ENCODE measurements at regions not wholly inside any gene's neighbourhood (a gene's known extent, or its start where the extent isn't known, plus 50 kb on each side); places are given as distances from the start of the nearest gene placed in this dataset.

GRCh38 chr5:98471458-98471857 lies 302.0 kb upstream of the RGMB start:
- no peak for DNase-seq (ENCODE audit: extremely low spot score)
- TF ChIP-seq SP1 (IDR thresholded peaks at IDR 0.05) (no peak), ZNF384 (IDR thresholded peaks at IDR 0.05) (no peak), TARDBP (IDR thresholded peaks at IDR 0.05) (no peak), BHLHE40 (IDR thresholded peaks at IDR 0.05; ENCODE audit: borderline replicate concordance) (no peak), NFRKB (IDR thresholded peaks at IDR 0.05) (no peak), SUZ12 (IDR thresholded peaks at IDR 0.05) (no peak), ARNT (IDR thresholded peaks at IDR 0.05) (no peak), PKNOX1 (IDR thresholded peaks at IDR 0.05) (no peak), CTBP1 (IDR thresholded peaks at IDR 0.05; ENCODE audit: borderline replicate concordance) (no peak), LEF1 (IDR thresholded peaks at IDR 0.05; ENCODE audit: borderline replicate concordance) (no peak), L3MBTL2 (conservative IDR thresholded peaks at IDR 0.05) (no peak), HDGF (IDR thresholded peaks at IDR 0.05; ENCODE audit: borderline replicate concordance) (no peak), FOXA1 (IDR thresholded peaks at IDR 0.05) (no peak), FOXM1 (IDR thresholded peaks at IDR 0.05; ENCODE audit: borderline replicate concordance) (no peak), ELF4 (IDR thresholded peaks at IDR 0.05) (no peak)
- POLR2A ChIA-PET, result no interaction called here
- CTCF ChIA-PET, result no interaction called here

- TF ChIP-seq FOXK2 (IDR thresholded peaks at IDR 0.05) (no peak), CTBP1 (IDR thresholded peaks at IDR 0.05; ENCODE audit: borderline replicate concordance) (no peak), NFRKB (IDR thresholded peaks at IDR 0.05) (no peak), SP1 (IDR thresholded peaks at IDR 0.05) (no peak), BHLHE40 (IDR thresholded peaks at IDR 0.05; ENCODE audit: borderline replicate concordance) (no peak), ZNF384 (IDR thresholded peaks at IDR 0.05) (no peak), FOXA1 (IDR thresholded peaks at IDR 0.05) (no peak)
- POLR2A ChIA-PET, result no interaction called here
- CTCF ChIA-PET, result no interaction called here
- DNase-seq (ENCODE audit: extremely low spot score), result no peak
Measured at GRCh38 chr5:98474216-98474615, 299.2 kb upstream of the RGMB start.

GRCh38 chr5:98474782-98475181 lies 298.7 kb upstream of the RGMB start:
- ChIA-PET POLR2A (no interaction called here), CTCF (no interaction called here)
- TF ChIP-seq HDGF (IDR thresholded peaks at IDR 0.05; ENCODE audit: borderline replicate concordance) (no peak), ELF4 (IDR thresholded peaks at IDR 0.05) (no peak), NFRKB (IDR thresholded peaks at IDR 0.05) (no peak), LEF1 (IDR thresholded peaks at IDR 0.05; ENCODE audit: borderline replicate concordance) (no peak)
- no peak for DNase-seq (ENCODE audit: extremely low spot score)

GRCh38 chr5:98482321-98483300 lies 290.9 kb upstream of the RGMB start:
- CTCF ChIA-PET, result no interaction called here
- TF ChIP-seq PKNOX1 (IDR thresholded peaks at IDR 0.05) (no peak), CTBP1 (IDR thresholded peaks at IDR 0.05; ENCODE audit: borderline replicate concordance) (no peak), NFRKB (IDR thresholded peaks at IDR 0.05) (no peak), BHLHE40 (IDR thresholded peaks at IDR 0.05; ENCODE audit: borderline replicate concordance) (no peak), ARNT (IDR thresholded peaks at IDR 0.05) (no peak), HDGF (IDR thresholded peaks at IDR 0.05; ENCODE audit: borderline replicate concordance) (no peak), ZNF384 (IDR thresholded peaks at IDR 0.05) (no peak), FOXK2 (IDR thresholded peaks at IDR 0.05) (no peak), SUZ12 (IDR thresholded peaks at IDR 0.05) (no peak), FOXM1 (IDR thresholded peaks at IDR 0.05; ENCODE audit: borderline replicate concordance) (no peak), ELF4 (IDR thresholded peaks at IDR 0.05) (no peak), LEF1 (IDR thresholded peaks at IDR 0.05; ENCODE audit: borderline replicate concordance) (no peak), FOXA1 (IDR thresholded peaks at IDR 0.05) (no peak), L3MBTL2 (conservative IDR thresholded peaks at IDR 0.05) (no peak), SP1 (IDR thresholded peaks at IDR 0.05) (no peak), TARDBP (IDR thresholded peaks at IDR 0.05) (no peak)
- POLR2A ChIA-PET, result no interaction called here
- no peak for DNase-seq (ENCODE audit: extremely low spot score)

GRCh38 chr5:98483301-98483685 lies 290.2 kb upstream of the RGMB start:
- ChIA-PET POLR2A (no interaction called here), CTCF (no interaction called here)
- no peak for TF ChIP-seq L3MBTL2 (conservative IDR thresholded peaks at IDR 0.05)
- no peak for TF ChIP-seq SUZ12 (IDR thresholded peaks at IDR 0.05)
- no peak for TF ChIP-seq SP1 (IDR thresholded peaks at IDR 0.05)
- no peak for TF ChIP-seq ARNT (IDR thresholded peaks at IDR 0.05)
- TF ChIP-seq BHLHE40 (IDR thresholded peaks at IDR 0.05; ENCODE audit: borderline replicate concordance), result no peak
- TF ChIP-seq HDGF (IDR thresholded peaks at IDR 0.05; ENCODE audit: borderline replicate concordance), result no peak
- no peak for TF ChIP-seq PKNOX1 (IDR thresholded peaks at IDR 0.05)
- TF ChIP-seq FOXK2 (IDR thresholded peaks at IDR 0.05), result no peak
- TF ChIP-seq TARDBP (IDR thresholded peaks at IDR 0.05), result no peak
- no peak for TF ChIP-seq ZNF384 (IDR thresholded peaks at IDR 0.05)
- TF ChIP-seq FOXA1 (IDR thresholded peaks at IDR 0.05), result no peak
- no peak for TF ChIP-seq FOXM1 (IDR thresholded peaks at IDR 0.05; ENCODE audit: borderline replicate concordance)
- no peak for TF ChIP-seq NFRKB (IDR thresholded peaks at IDR 0.05)
- no peak for DNase-seq (ENCODE audit: extremely low spot score)

GRCh38 chr5:98489021-98489420 lies 284.4 kb upstream of the RGMB start:
- ChIA-PET CTCF (no interaction called here), POLR2A (no interaction called here)
- no peak for TF ChIP-seq L3MBTL2 (conservative IDR thresholded peaks at IDR 0.05)
- TF ChIP-seq BHLHE40 (IDR thresholded peaks at IDR 0.05; ENCODE audit: borderline replicate concordance), result no peak
- TF ChIP-seq FOXA1 (IDR thresholded peaks at IDR 0.05), result no peak
- no peak for TF ChIP-seq LEF1 (IDR thresholded peaks at IDR 0.05; ENCODE audit: borderline replicate concordance)
- TF ChIP-seq FOXK2 (IDR thresholded peaks at IDR 0.05), result no peak
- no peak for TF ChIP-seq ZNF384 (IDR thresholded peaks at IDR 0.05)
- no peak for TF ChIP-seq SUZ12 (IDR thresholded peaks at IDR 0.05)
- TF ChIP-seq NFRKB (IDR thresholded peaks at IDR 0.05), result no peak
- no peak for TF ChIP-seq ARNT (IDR thresholded peaks at IDR 0.05)
- DNase-seq (ENCODE audit: extremely low spot score), result no peak
